ENCODE measurements at regions not wholly inside any gene's neighbourhood (a gene's known extent, or its start where the extent isn't known, plus 50 kb on each side); places are given as distances from the start of the nearest gene placed in this dataset.

- Histone ChIP-seq H3K9me3 (no peaks in the 10 kb centered on the region), H3K4me1 (no peaks in the 10 kb centered on the region), H3K27ac (no peak overlapping the region), H3K36me3 (no peaks in the 10 kb centered on the region), H3K4me3 (no peak overlapping the region), H3K27me3 (no peaks in the 10 kb centered on the region)
- intact Hi-C loops (cut with DNase I), result no loop called here
- no peak for DNase-seq (ENCODE audit: extremely low spot score in 2 of 2)
- TF ChIP-seq POLR2A (IDR thresholded peaks at IDR 0.05) (no peak), CTCF (IDR thresholded peaks at IDR 0.05) (no peak), POLR2AphosphoS5 (IDR thresholded peaks at IDR 0.05; ENCODE audit: insufficient read depth in 1 of 2, low read depth in 1 of 2) (no peak)
Measured at GRCh38 chr11:115897707-115898106, 393.5 kb upstream of the CADM1 start.

GRCh38 chr11:115896084-115896483 is 391.9 kb upstream of the CADM1 start:
- no peak for TF ChIP-seq POLR2AphosphoS5 (IDR thresholded peaks at IDR 0.05; ENCODE audit: insufficient read depth in 1 of 2, low read depth in 1 of 2)
- TF ChIP-seq POLR2A (IDR thresholded peaks at IDR 0.05), result no peak
- no peak for TF ChIP-seq CTCF (IDR thresholded peaks at IDR 0.05)
- Histone ChIP-seq H3K27ac (no peak overlapping the region), H3K27me3 (no peaks in the 10 kb centered on the region), H3K4me1 (no peaks in the 10 kb centered on the region), H3K4me3 (no peak overlapping the region), H3K9me3 (no peaks in the 10 kb centered on the region), H3K36me3 (no peaks in the 10 kb centered on the region)
- no peak for DNase-seq (ENCODE audit: extremely low spot score in 2 of 2)
- intact Hi-C loops (cut with DNase I), result no loop called here

- intact Hi-C loops (cut with DNase I), result no loop called here
- TF ChIP-seq POLR2AphosphoS5 (IDR thresholded peaks at IDR 0.05; ENCODE audit: insufficient read depth in 1 of 2, low read depth in 1 of 2), result no peak
- TF ChIP-seq POLR2A (IDR thresholded peaks at IDR 0.05), result no peak
- no peak for TF ChIP-seq CTCF (IDR thresholded peaks at IDR 0.05)
- Histone ChIP-seq H3K4me1 (no peaks in the 10 kb centered on the region), H3K9me3 (no peaks in the 10 kb centered on the region), H3K36me3 (no peaks in the 10 kb centered on the region), H3K27me3 (no peaks in the 10 kb centered on the region), H3K4me3 (no peak overlapping the region), H3K27ac (no peak overlapping the region)
- no peak for DNase-seq (ENCODE audit: extremely low spot score in 2 of 2)
Measured at GRCh38 chr11:115895594-115895993, 391.4 kb upstream of the CADM1 start.

- Histone ChIP-seq H3K9me3 (no peaks in the 10 kb centered on the region), H3K36me3 (no peaks in the 10 kb centered on the region), H3K4me1 (no peaks in the 10 kb centered on the region), H3K4me3 (no peak overlapping the region), H3K27me3 (no peaks in the 10 kb centered on the region), H3K27ac (no peak overlapping the region)
- intact Hi-C loops (cut with DNase I), result no loop called here
- no peak for TF ChIP-seq POLR2AphosphoS5 (IDR thresholded peaks at IDR 0.05; ENCODE audit: insufficient read depth in 1 of 2, low read depth in 1 of 2)
- no peak for TF ChIP-seq CTCF (IDR thresholded peaks at IDR 0.05)
- TF ChIP-seq POLR2A (IDR thresholded peaks at IDR 0.05), result no peak
- DNase-seq (ENCODE audit: extremely low spot score in 2 of 2), result no peak
Measured at GRCh38 chr11:115894176-115894575, 390.0 kb upstream of the CADM1 start.

GRCh38 chr11:115893461-115894099 is 389.4 kb upstream of the CADM1 start:
- Histone ChIP-seq H3K36me3 (no peaks in the 10 kb centered on the region), H3K4me1 (no peaks in the 10 kb centered on the region), H3K9me3 (no peaks in the 10 kb centered on the region), H3K27me3 (no peaks in the 10 kb centered on the region), H3K27ac (no peak overlapping the region), H3K4me3 (no peak overlapping the region)
- TF ChIP-seq POLR2AphosphoS5 (IDR thresholded peaks at IDR 0.05; ENCODE audit: insufficient read depth in 1 of 2, low read depth in 1 of 2) (no peak), CTCF (IDR thresholded peaks at IDR 0.05) (no peak), POLR2A (IDR thresholded peaks at IDR 0.05) (no peak)
- intact Hi-C loops (cut with DNase I), result no loop called here
- no peak for DNase-seq (ENCODE audit: extremely low spot score in 2 of 2)
